HEK293 (cell line): ENCODE measurements at regions not wholly inside any gene's neighbourhood (a gene's known extent, or its start where the extent isn't known, plus 50 kb on each side); places are given as distances from the start of the nearest gene placed in this dataset.

Experiments
- CTCF ChIP-seq: fragments of 450-650 bp; formaldehyde crosslinking; IDR thresholded peaks from 2 replicates; pipeline ENCODE4 v1.5.1; 2016; ENCODE audit warnings: missing biosample characterization, missing genetic modification characterization
- ZNF391 ChIP-seq: fragments of 450-650 bp; formaldehyde crosslinking; IDR thresholded peaks from 2 replicates; pipeline ENCODE4 v1.5.1; 2016; ENCODE audit warnings: low read depth, missing biosample characterization, missing genetic modification characterization, borderline replicate concordance

DNA sequence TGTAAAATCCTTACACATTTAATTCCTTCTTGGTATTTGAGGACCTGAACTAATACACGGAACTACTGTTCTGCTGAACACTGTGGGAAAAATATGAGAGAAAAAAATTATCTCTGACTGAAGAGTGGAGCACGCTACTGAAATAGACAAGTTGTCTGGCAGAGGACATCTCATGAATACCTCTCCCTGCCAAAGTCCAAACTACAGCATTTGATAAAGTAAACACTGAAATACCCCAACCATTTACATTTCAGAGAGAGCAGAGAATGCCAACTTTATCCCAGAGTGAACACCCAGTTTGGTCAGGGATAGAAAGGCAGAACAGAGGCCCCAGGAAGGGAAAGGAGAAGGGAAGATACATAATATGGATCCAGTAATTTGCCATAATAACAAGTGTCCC lies 920.7 kb downstream of the SQOR start:
- TF ChIP-seq ZNF391 (no peak), CTCF (no peak)
